Keratinocyte (primary cell): ENCODE measurements at regions not wholly inside any gene's neighbourhood (a gene's known extent, or its start where the extent isn't known, plus 50 kb on each side); places are given as distances from the start of the nearest gene placed in this dataset.

ENCODE experiments used
- EZH2 ChIP-seq: IDR thresholded peaks from one replicate; pipeline ENCODE4 v1.6.1; 2012; ENCODE audit warnings: inconsistent platforms, mild to moderate bottlenecking, low read length, moderate library complexity
- TF ChIP-seq, protein P1 (sequence below), 3 experiments: IDR thresholded peaks in 1 of 3; conservative IDR thresholded peaks in 1 of 3; optimal IDR thresholded peaks in 1 of 3; 2 replicates in 2 of 3; 3 replicates in 1 of 3; pipeline versions ENCODE3 to v1.5.1; 2011; ENCODE audit warnings: low read length in 3 of 3, mild to moderate bottlenecking in 3 of 3, moderate library complexity in 2 of 3, control low read depth in 1 of 3, inconsistent platforms in 1 of 3; ENCODE audit not compliant: insufficient read depth in 2 of 3; ENCODE audit errors: extremely low read depth in 1 of 3

DNA sequence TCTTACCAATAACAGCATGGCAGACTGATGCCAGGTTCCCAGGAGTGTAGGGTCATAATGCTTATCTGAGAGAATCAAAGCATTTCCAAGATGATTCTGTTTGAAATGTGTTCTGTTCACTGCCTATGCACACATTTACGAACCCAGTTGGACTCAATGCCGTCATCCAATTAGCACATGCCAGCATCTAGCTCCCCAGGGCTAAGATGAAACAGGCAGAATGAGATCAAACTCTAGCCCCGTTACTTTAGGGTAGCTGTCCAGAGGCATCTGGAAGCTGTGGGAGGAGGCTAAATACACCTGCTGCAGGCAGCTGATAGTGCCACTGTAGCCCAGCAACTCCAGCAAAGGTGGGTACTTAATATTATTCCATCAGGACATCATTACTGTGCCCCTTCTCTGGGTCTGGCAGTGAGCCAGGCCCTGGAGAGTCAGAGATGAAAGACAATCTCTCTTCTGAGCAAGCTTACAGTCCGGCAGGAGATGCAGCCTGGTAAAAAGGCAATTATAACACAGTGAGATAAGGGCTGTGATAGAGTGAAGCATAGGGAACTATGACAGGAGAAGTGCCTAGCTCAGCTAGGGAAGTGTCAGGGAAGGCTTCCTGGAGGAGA lies 156.4 kb upstream of the PPP2R3A start:
- TF ChIP-seq, protein P1, sequence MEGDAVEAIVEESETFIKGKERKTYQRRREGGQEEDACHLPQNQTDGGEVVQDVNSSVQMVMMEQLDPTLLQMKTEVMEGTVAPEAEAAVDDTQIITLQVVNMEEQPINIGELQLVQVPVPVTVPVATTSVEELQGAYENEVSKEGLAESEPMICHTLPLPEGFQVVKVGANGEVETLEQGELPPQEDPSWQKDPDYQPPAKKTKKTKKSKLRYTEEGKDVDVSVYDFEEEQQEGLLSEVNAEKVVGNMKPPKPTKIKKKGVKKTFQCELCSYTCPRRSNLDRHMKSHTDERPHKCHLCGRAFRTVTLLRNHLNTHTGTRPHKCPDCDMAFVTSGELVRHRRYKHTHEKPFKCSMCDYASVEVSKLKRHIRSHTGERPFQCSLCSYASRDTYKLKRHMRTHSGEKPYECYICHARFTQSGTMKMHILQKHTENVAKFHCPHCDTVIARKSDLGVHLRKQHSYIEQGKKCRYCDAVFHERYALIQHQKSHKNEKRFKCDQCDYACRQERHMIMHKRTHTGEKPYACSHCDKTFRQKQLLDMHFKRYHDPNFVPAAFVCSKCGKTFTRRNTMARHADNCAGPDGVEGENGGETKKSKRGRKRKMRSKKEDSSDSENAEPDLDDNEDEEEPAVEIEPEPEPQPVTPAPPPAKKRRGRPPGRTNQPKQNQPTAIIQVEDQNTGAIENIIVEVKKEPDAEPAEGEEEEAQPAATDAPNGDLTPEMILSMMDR (optimal IDR thresholded peaks at IDR 0.05 in 1 of 3, IDR thresholded peaks at IDR 0.05 in 1 of 3, conservative IDR thresholded peaks at IDR 0.05 in 1 of 3; ENCODE audit: extremely low read depth in 1 of 3, insufficient read depth in 2 of 3, low read length in 3 of 3) = no peak
- TF ChIP-seq EZH2 = no peak
